SH-SY5Y (cell line): ENCODE measurements at regions not wholly inside any gene's neighbourhood (a gene's known extent, or its start where the extent isn't known, plus 50 kb on each side); places are given as distances from the start of the nearest gene placed in this dataset.

Source experiments
- GATA2 ChIP-seq: IDR thresholded peaks from 2 replicates; pipeline ENCODE4 v1.6.1; 2011; ENCODE audit warnings: mild to moderate bottlenecking, low read depth, low read length
- GATA3 ChIP-seq: IDR thresholded peaks from 2 replicates; pipeline ENCODE4 v1.6.1; 2011; ENCODE audit warnings: low read depth, mild to moderate bottlenecking, low read length, moderate library complexity

DNA sequence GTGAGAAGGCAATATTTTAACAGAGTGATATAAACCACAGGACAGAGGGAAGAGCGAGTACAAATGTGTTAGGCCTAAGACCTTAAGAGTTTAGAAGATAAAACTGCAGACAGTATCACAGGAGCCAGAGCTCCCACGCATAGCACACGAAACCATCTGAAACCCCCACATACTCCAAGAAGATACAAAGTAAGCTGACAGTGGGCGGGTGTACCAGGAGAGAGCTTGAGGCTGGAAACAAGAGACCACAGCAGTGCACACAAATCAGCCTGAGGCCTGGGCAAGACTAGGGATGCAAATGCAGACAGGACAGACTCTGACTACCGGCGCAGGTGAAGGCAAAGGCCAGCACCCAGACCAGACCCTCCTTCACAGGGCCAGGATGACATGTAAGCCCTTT, 54.1 kb upstream of the ARHGAP24 start:
- no peak for TF ChIP-seq GATA2
- TF ChIP-seq GATA3, result no peak
